H9 (cell line): ENCODE measurements at regions not wholly inside any gene's neighbourhood (a gene's known extent, or its start where the extent isn't known, plus 50 kb on each side); places are given as distances from the start of the nearest gene placed in this dataset.

Experiments used
- DNase-seq: peaks from one replicate; pipeline ENCODE4 v3.0.0-alpha.2; 2017
- H2AFZ ChIP-seq: one replicate; pipeline ENCODE4 v1.6.1; 2013; ENCODE audit warnings: mild to moderate bottlenecking, low read length, control low read depth, moderate library complexity
- H2AK5ac ChIP-seq: 2 replicates; pipeline ENCODE4 v1.6.1; 2013; ENCODE audit warnings: low read length, control low read depth, mixed read lengths; ENCODE audit not compliant: insufficient read length
- H2BK120ac ChIP-seq: one replicate; pipeline ENCODE4 v1.6.1; 2013; ENCODE audit warnings: low read depth, mild to moderate bottlenecking, low read length, control low read depth, inconsistent platforms; ENCODE audit not compliant: poor library complexity, severe bottlenecking
- H2BK12ac ChIP-seq: 2 replicates; pipeline ENCODE4 v1.6.1; 2013; ENCODE audit warnings: low read length, control low read depth, mixed read lengths, low read depth; ENCODE audit not compliant: insufficient read length
- H2BK15ac ChIP-seq: 2 replicates; pipeline ENCODE4 v1.6.1; 2013; ENCODE audit warnings: low read depth, low read length, control low read depth
- H2BK20ac ChIP-seq: one replicate; pipeline ENCODE4 v1.6.1; 2013; ENCODE audit warnings: low read depth, mild to moderate bottlenecking, low read length, control low read depth, inconsistent platforms; ENCODE audit not compliant: poor library complexity, severe bottlenecking
- H2BK5ac ChIP-seq: 2 replicates; pipeline ENCODE4 v1.6.1; 2013; ENCODE audit warnings: low read length, control low read depth, mixed read lengths; ENCODE audit not compliant: insufficient read length
- H3K14ac ChIP-seq: 2 replicates; pipeline ENCODE4 v1.6.1; 2013; ENCODE audit warnings: low read length, control low read depth; ENCODE audit not compliant: insufficient read depth
- H3K18ac ChIP-seq: 2 replicates; pipeline ENCODE4 v1.6.1; 2013; ENCODE audit warnings: low read depth, mild to moderate bottlenecking, mixed read lengths, low read length, control low read depth; ENCODE audit not compliant: insufficient read length
- H3K23ac ChIP-seq: 2 replicates; pipeline ENCODE4 v1.6.1; 2013; ENCODE audit warnings: low read length, control low read depth, mixed read lengths, low read depth; ENCODE audit not compliant: insufficient read length
- H3K23me2 ChIP-seq: 2 replicates; pipeline ENCODE4 v1.6.1; 2013; ENCODE audit warnings: low read depth, mild to moderate bottlenecking, mixed read lengths, low read length, control low read depth; ENCODE audit not compliant: insufficient read length, poor library complexity, severe bottlenecking
- H3K27ac ChIP-seq: 2 replicates; pipeline ENCODE4 v1.5.1; 2013; ENCODE audit warnings: low read length, control low read depth, mixed read lengths, low read depth; ENCODE audit not compliant: insufficient read length
- H3K27me3 ChIP-seq: 2 replicates; pipeline ENCODE4 v1.6.1; 2013; ENCODE audit warnings: low read length, control low read depth, inconsistent platforms; ENCODE audit not compliant: insufficient read depth
- H3K4ac ChIP-seq: 2 replicates; pipeline ENCODE4 v1.6.1; 2013; ENCODE audit warnings: low read depth, mild to moderate bottlenecking, control low read depth, inconsistent platforms, low read length, moderate library complexity
- H3K4me1 ChIP-seq: 2 replicates; pipeline ENCODE4 v1.6.1; 2013; ENCODE audit warnings: low read length, control low read depth, inconsistent platforms; ENCODE audit not compliant: insufficient read depth
- H3K4me2 ChIP-seq: 2 replicates; pipeline ENCODE4 v1.6.1; 2013; ENCODE audit warnings: low read length, control low read depth, mixed read lengths; ENCODE audit not compliant: insufficient read length, insufficient read depth
- H3K56ac ChIP-seq: 2 replicates; pipeline ENCODE4 v1.6.1; 2013; ENCODE audit warnings: low read depth, mild to moderate bottlenecking, mixed read lengths, low read length, control low read depth; ENCODE audit not compliant: insufficient read length
- H3K79me1 ChIP-seq: 2 replicates; pipeline ENCODE4 v1.6.1; 2013; ENCODE audit warnings: low read depth, mild to moderate bottlenecking, moderate library complexity, low read length, control low read depth, inconsistent platforms; ENCODE audit not compliant: insufficient read depth, poor library complexity, severe bottlenecking
- H3K79me2 ChIP-seq: 2 replicates; pipeline ENCODE4 v1.6.1; 2013; ENCODE audit warnings: low read length, control low read depth, inconsistent platforms; ENCODE audit not compliant: insufficient read depth
- H3K9ac ChIP-seq: 2 replicates; pipeline ENCODE4 v1.6.1; 2013; ENCODE audit warnings: low read length, control low read depth, mixed read lengths; ENCODE audit not compliant: insufficient read length; ENCODE audit errors: extremely low read depth
- H3K9me3 ChIP-seq: one replicate; pipeline ENCODE4 v1.6.1; 2013; ENCODE audit warnings: low read depth, low read length, inconsistent platforms; ENCODE audit not compliant: control insufficient read depth
- H3T11ph ChIP-seq: one replicate; pipeline ENCODE4 v1.6.1; 2013; ENCODE audit warnings: mild to moderate bottlenecking, low read length, control low read depth, inconsistent platforms
- H4K20me1 ChIP-seq: one replicate; pipeline ENCODE4 v1.6.1; 2013; ENCODE audit not compliant: control insufficient read depth, insufficient read length, insufficient read depth
- H4K5ac ChIP-seq: 2 replicates; pipeline ENCODE4 v1.6.1; 2013; ENCODE audit warnings: low read depth, mild to moderate bottlenecking, mixed read lengths, low read length, control low read depth; ENCODE audit not compliant: insufficient read length
- H4K8ac ChIP-seq: replicated peaks from 2 replicates; pipeline ENCODE4 v1.6.1; 2013; ENCODE audit warnings: low read length, control low read depth, mixed read lengths, low read depth; ENCODE audit not compliant: insufficient read length
- H4K91ac ChIP-seq: 2 replicates; pipeline ENCODE4 v1.6.1; 2013; ENCODE audit warnings: low read depth, mild to moderate bottlenecking, moderate library complexity, mixed read lengths, low read length, control low read depth; ENCODE audit not compliant: insufficient read length
- H3K27ac Mint-ChIP-seq, 3 experiments: 2 replicates in 2 of 3; 3 replicates in 1 of 3; pipeline ENCODE4 v1.8.0; 2020 to 2021; ENCODE audit warnings: mixed read lengths in 3 of 3, mild to moderate bottlenecking in 1 of 3, moderate library complexity in 1 of 3
- H3K27me3 Mint-ChIP-seq: 2 replicates; pipeline ENCODE4 v1.8.0; 2021; ENCODE audit warnings: low read depth, mild to moderate bottlenecking, moderate library complexity, mixed read lengths
- H3K36me3 Mint-ChIP-seq, 3 experiments: 2 replicates in 2 of 3; 3 replicates in 1 of 3; pipeline ENCODE4 v1.8.0; 2020 to 2021; ENCODE audit warnings: low read depth in 3 of 3, mixed read lengths in 3 of 3; ENCODE audit not compliant: insufficient read depth in 1 of 3
- H3K4me1 Mint-ChIP-seq, 2 experiments: 2 replicates each; pipeline ENCODE4 v1.8.0; 2020; ENCODE audit warnings: mixed read lengths in 2 of 2
- H3K4me3 Mint-ChIP-seq, 2 experiments: 2 replicates in 1 of 2; 3 replicates in 1 of 2; pipeline ENCODE4 v1.8.0; 2020 to 2021; ENCODE audit warnings: mild to moderate bottlenecking in 2 of 2, mixed read lengths in 2 of 2, moderate library complexity in 1 of 2
- H3K9me3 Mint-ChIP-seq, 2 experiments: 2 replicates in 1 of 2; 3 replicates in 1 of 2; pipeline ENCODE4 v1.8.0; 2020; ENCODE audit warnings: mild to moderate bottlenecking in 2 of 2, mixed read lengths in 2 of 2, moderate library complexity in 1 of 2
- CTCF ChIP-seq: fragments of 200-600 bp; sonication (generic); conservative IDR thresholded peaks from 3 replicates; pipeline ENCODE4 v1.8.0; 2021; ENCODE audit warnings: antibody characterized with exemption, mild to moderate bottlenecking
- WGBS: extraction: QIAGEN DNeasy Blood & Tissue Kit; methylation state at CpG from one replicate; pipeline ENCODE4 v1.1.7; 2013; ENCODE audit warnings: missing lambda C conversion rate, low lambda C conversion rate, mixed read lengths; ENCODE audit not compliant: insufficient read length; ENCODE audit errors: extremely low coverage; 5-methylcytosine and 5-hydroxymethylcytosine counted together

- Histone ChIP-seq H4K8ac (no peak overlapping the region), H2BK15ac (no peak overlapping the region), H3K4ac (no peak overlapping the region), H3K79me1 (no peaks in the 10 kb centered on the region), H3K27me3 (no peaks in the 10 kb centered on the region), H3K9ac (no peak overlapping the region), H3K23me2 (no peaks in the 10 kb centered on the region), H2BK12ac (no peak overlapping the region), H2BK120ac (no peak overlapping the region), H3T11ph (no peak overlapping the region), H3K9me3 (no peaks in the 10 kb centered on the region), H4K20me1 (no peaks in the 10 kb centered on the region), H2BK5ac (no peak overlapping the region), H3K27ac (no peak overlapping the region), H3K18ac (no peak overlapping the region), H3K79me2 (no peaks in the 10 kb centered on the region), H3K56ac (no peak overlapping the region), H3K23ac (no peak overlapping the region), H3K4me2 (no peak overlapping the region), H2AK5ac (no peak overlapping the region), H3K4me1 (no peaks in the 10 kb centered on the region; the same call in 1 of the 2 replicates), H2BK20ac (no peak overlapping the region), H3K14ac (no peak overlapping the region), H4K91ac (no peak overlapping the region), H4K5ac (no peak overlapping the region), H2AFZ (no peak overlapping the region)
- H3K9me3 Mint-ChIP-seq: peaks cover 3 to 4% of the 10 kb centered on the region in 2 experiments; a peak in 2 of 5 replicates
- no peak overlapping the region for H3K27ac Mint-ChIP-seq
- no peaks in the 10 kb centered on the region for H3K27me3 Mint-ChIP-seq
- H3K4me1 Mint-ChIP-seq: peaks cover 2 to 14% of the 10 kb centered on the region in 2 experiments
- DNase-seq: no peak
- TF ChIP-seq CTCF: no peak
- peaks cover 0 to 5% (median 3%) of the 10 kb centered on the region in 3 experiments; a peak in 3 of 7 replicates for H3K36me3 Mint-ChIP-seq
- H3K4me3 Mint-ChIP-seq: no peak overlapping the region
- no CpG with 5 or more reads among the region's 4 CpGs for WGBS
Measured at GRCh38 chr12:58310368-58310767, 369.0 kb downstream of the ATP23 start.
